GM19035 (cell line): ENCODE measurements at regions not wholly inside any gene's neighbourhood (a gene's known extent, or its start where the extent isn't known, plus 50 kb on each side); places are given as distances from the start of the nearest gene placed in this dataset.
"Not testable (repeated sequence)": the region's sequence is repeated elsewhere in the genome, so short reads cannot be mapped to it uniquely, and the experiment has no call there.

Experiments used
- ATAC-seq: cut with Tn5 transposase; IDR thresholded peaks from one replicate; pipeline ENCODE4 v1.9.1; 2021; ENCODE audit not compliant: unreplicated experiment

- ATAC-seq, result not testable (repeated sequence)
Measured at GRCh38 chr1:242653772-242654171, 129.3 kb upstream of the PLD5 start.

- no peak for ATAC-seq
Measured at GRCh38 chr1:242651817-242652216, 127.3 kb upstream of the PLD5 start.

- no peak for ATAC-seq
Measured at GRCh38 chr1:242641461-242641860, 117.0 kb upstream of the PLD5 start.

- no peak for ATAC-seq
Measured at GRCh38 chr1:242639104-242639503, 114.6 kb upstream of the PLD5 start.

- no peak for ATAC-seq
Measured at GRCh38 chr1:242634732-242635131, 110.2 kb upstream of the PLD5 start.

GRCh38 chr1:242629396-242629795 lies 104.9 kb upstream of the PLD5 start:
- ATAC-seq, result no peak

- no peak for ATAC-seq
Measured at GRCh38 chr1:242623756-242624155, 99.3 kb upstream of the PLD5 start.

GRCh38 chr1:242623119-242623518 lies 98.6 kb upstream of the PLD5 start:
- no peak for ATAC-seq

- ATAC-seq, result no peak
Measured at GRCh38 chr1:242613266-242613815, 88.8 kb upstream of the PLD5 start.

GRCh38 chr1:242610209-242610608 lies 85.7 kb upstream of the PLD5 start:
- no peak for ATAC-seq

- no peak for ATAC-seq
Measured at GRCh38 chr1:242605521-242605920, 81.0 kb upstream of the PLD5 start.

GRCh38 chr1:242602001-242602400 lies 77.5 kb upstream of the PLD5 start:
- ATAC-seq, result no peak

- not testable (repeated sequence) for ATAC-seq
Measured at GRCh38 chr1:242593756-242594155, 69.3 kb upstream of the PLD5 start.

GRCh38 chr1:242586360-242586680 lies 61.8 kb upstream of the PLD5 start:
- ATAC-seq, result no peak

- no peak for ATAC-seq
Measured at GRCh38 chr1:242585616-242586359, 61.3 kb upstream of the PLD5 start.

- ATAC-seq, result no peak
Measured at GRCh38 chr1:242582669-242583068, 58.2 kb upstream of the PLD5 start.

GRCh38 chr1:242579528-242580235 lies 55.2 kb upstream of the PLD5 start:
- no peak for ATAC-seq
